HepG2 (cell line): ENCODE measurements at regions not wholly inside any gene's neighbourhood (a gene's known extent, or its start where the extent isn't known, plus 50 kb on each side); places are given as distances from the start of the nearest gene placed in this dataset.

Experiments
- ATAC-seq: fragments of 200-7000 bp; cut with Tn5 transposase; 3 replicates; pipeline ENCODE4 v1.9.1; 2020; ENCODE audit warnings: mild to moderate bottlenecking, moderate library complexity
- BruUV-seq: library from RNA; stranded (reverse); fragments of 400-500 nt; replicated peaks from 2 replicates; lab custom pipeline; 2021; lab: Mats Ljungman, UMichigan
- CTCF ChIA-PET: fragments of 300-600 bp; formaldehyde crosslinking; extraction: SDS; loops from one replicate; lab custom pipeline; 2021; ENCODE audit warnings: low total read pairs, inconsistent platforms, low intra/inter-chr PET ratio; lab: Yijun Ruan, JAX
- POLR2A ChIA-PET: fragments of 350-600 bp; sonication (Branson Sonifier 250); formaldehyde crosslinking; loops from one replicate; lab custom pipeline; 2020; ENCODE audit warnings: antibody characterized with exemption, inconsistent platforms; lab: Yijun Ruan, JAX
- DNase-seq: peaks from one replicate; pipeline ENCODE4 v3.0.0-alpha.2; 2015; ENCODE audit warnings: low spot score
- FAIRE-seq: peaks from 3 replicates; lab custom pipeline; 2011; peaks lifted over from hg19 to GRCh38; lab: Jason Lieb, UNC
- H2AFZ ChIP-seq: one replicate; pipeline ENCODE4 v1.6.1; 2011; ENCODE audit warnings: low read length, inconsistent platforms
- H3K27ac ChIP-seq: fragments of 300-600 bp; 3 replicates; pipeline ENCODE4 v1.8.0; 2011; ENCODE audit warnings: mixed run types, mild to moderate bottlenecking, mixed read lengths, low read length, inconsistent platforms; ENCODE audit not compliant: insufficient read depth; ENCODE audit errors: extremely low read length
- H3K27me3 ChIP-seq, 2 experiments: fragments of 200-600 bp in 1 of 2; 2 replicates in 1 of 2; 3 replicates in 1 of 2; pipeline versions ENCODE4 v1.6.0 to v1.8.0; 2011; ENCODE audit warnings: low read length in 2 of 2, mild to moderate bottlenecking in 2 of 2, moderate library complexity in 2 of 2, inconsistent platforms in 1 of 2; ENCODE audit not compliant: insufficient read depth in 2 of 2, control insufficient read depth in 1 of 2
- H3K36me3 ChIP-seq, 2 experiments: fragments of 200-600 bp in 1 of 2; replicated peaks in 1 of 2; 2 replicates in 1 of 2; 3 replicates in 1 of 2; pipeline versions ENCODE4 v1.5.1 to v1.8.0; 2011; ENCODE audit warnings: low read length in 2 of 2, inconsistent platforms in 1 of 2; ENCODE audit not compliant: insufficient read depth in 2 of 2, control insufficient read depth in 1 of 2
- H3K4me1 ChIP-seq: 2 replicates; pipeline ENCODE4 v1.5.1; 2012; ENCODE audit warnings: low read length, inconsistent platforms; ENCODE audit not compliant: insufficient read depth
- H3K4me2 ChIP-seq: 2 replicates; pipeline ENCODE4 v1.6.0; 2011; ENCODE audit warnings: low read depth, low read length, inconsistent platforms
- H3K4me3 ChIP-seq, 3 experiments: fragments of 200-600 bp in 1 of 3; sonication (generic), shearing (Covaris generic) in 1 of 3; replicated peaks in 1 of 3; 2 replicates each; pipeline ENCODE4 v1.5.1; 2011 to 2016; ENCODE audit warnings: low read length in 3 of 3, inconsistent platforms in 2 of 3, low read depth in 2 of 3, mild to moderate bottlenecking in 2 of 3, control low read depth in 1 of 3, mixed read lengths in 1 of 3; ENCODE audit not compliant: insufficient read depth in 1 of 3
- H3K79me2 ChIP-seq: one replicate; pipeline ENCODE4 v1.6.1; 2011; ENCODE audit warnings: low read length, inconsistent platforms; ENCODE audit not compliant: insufficient read depth
- H3K9ac ChIP-seq: 2 replicates; pipeline ENCODE4 v1.6.0; 2011; ENCODE audit warnings: mild to moderate bottlenecking, low read depth, low read length, inconsistent platforms; ENCODE audit not compliant: insufficient read depth
- H3K9me3 ChIP-seq: 2 replicates; pipeline ENCODE4 v1.5.1; 2012; ENCODE audit warnings: mild to moderate bottlenecking, low read length
- H4K20me1 ChIP-seq: 2 replicates; pipeline ENCODE4 v1.6.0; 2011; ENCODE audit warnings: inconsistent platforms, mild to moderate bottlenecking, low read length, moderate library complexity; ENCODE audit not compliant: insufficient read depth
- AHR ChIP-seq: IDR thresholded peaks from 2 replicates; pipeline ENCODE4 v1.6.1; 2018; ENCODE audit warnings: missing genetic modification reagents, missing compliant biosample characterization
- ATAD3A ChIP-seq: sonication (generic); formaldehyde crosslinking; IDR thresholded peaks from 2 replicates; pipeline ENCODE4 v1.4.0; 2020; ENCODE audit warnings: missing genetic modification reagents
- FOXO1 ChIP-seq: sonication (generic); formaldehyde crosslinking; IDR thresholded peaks from 2 replicates; pipeline ENCODE4 v1.4.0; 2020; ENCODE audit warnings: missing genetic modification reagents
- MBD4 ChIP-seq: IDR thresholded peaks from 2 replicates; pipeline ENCODE4 v1.6.1; 2012; ENCODE audit warnings: low read length, inconsistent platforms, borderline replicate concordance
- MIXL1 ChIP-seq: IDR thresholded peaks from 2 replicates; pipeline ENCODE4 v1.6.1; 2016
- XRCC5 ChIP-seq: fragments of 200-400 bp; formaldehyde crosslinking; optimal IDR thresholded peaks from 2 replicates; pipeline ENCODE3; 2017; ENCODE audit warnings: mild to moderate bottlenecking, low read length
- ZBTB2 ChIP-seq: sonication (generic); formaldehyde crosslinking; IDR thresholded peaks from 2 replicates; pipeline ENCODE4 v1.8.0; 2022; ENCODE audit warnings: low read depth, missing genetic modification reagents
- ZBTB49 ChIP-seq: sonication (generic); formaldehyde crosslinking; IDR thresholded peaks from 2 replicates; pipeline ENCODE4 v1.4.0; 2020; ENCODE audit warnings: missing genetic modification reagents, borderline replicate concordance
- ZMYM3 ChIP-seq: sonication (generic); formaldehyde crosslinking; IDR thresholded peaks from 2 replicates; pipeline ENCODE4 v1.5.1; 2020; ENCODE audit warnings: mild to moderate bottlenecking, missing genetic modification reagents
- ZNF282 ChIP-seq: fragments of 450-650 bp; IDR thresholded peaks from 2 replicates; pipeline ENCODE4 v1.6.1; 2018; ENCODE audit not compliant: partially characterized antibody
- ZNF850 ChIP-seq: sonication (generic); formaldehyde crosslinking; conservative IDR thresholded peaks from 2 replicates; pipeline ENCODE4 v1.9.0; 2021; ENCODE audit warnings: mild to moderate bottlenecking, missing genetic modification reagents
- WGBS: methylation state at CpG from one replicate; pipeline ENCODE4 v1.1.6; 2017; ENCODE audit warnings: low lambda C conversion rate; 5-methylcytosine and 5-hydroxymethylcytosine counted together
- in situ Hi-C: cut with HindIII; loops from 2 replicates; pipeline ENCODE4 v1.10.0; 2017; ENCODE audit warnings: low pct_unique_long_range_greater_than_20kb; ENCODE audit not compliant: extremely low pct_ligation_motif_present
- intact Hi-C: fragments of 100-400 bp; cut with micrococcal nuclease; formaldehyde crosslinking; loops from one replicate; pipeline ENCODE4 v1.10.0; 2022; ENCODE audit not compliant: unreplicated experiment

DNA sequence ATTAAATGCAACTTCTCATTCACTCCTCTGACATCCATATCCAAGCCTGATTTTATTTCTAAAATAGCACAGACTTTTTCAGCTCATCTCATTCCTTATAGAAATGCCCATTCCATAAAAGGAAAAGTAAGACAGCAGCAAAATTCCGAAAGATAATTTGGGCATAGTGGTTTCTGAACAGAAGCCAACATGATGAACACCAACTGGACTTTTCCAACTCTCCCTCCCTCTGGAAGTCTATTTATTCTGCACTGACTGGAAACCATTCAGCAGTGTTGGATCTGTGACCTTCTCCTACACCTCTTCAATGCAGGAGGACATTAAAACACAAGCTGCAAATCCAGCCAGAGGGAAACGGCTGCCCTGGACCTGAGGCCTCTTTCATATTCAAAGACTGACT lies 306.2 kb upstream of the NT5E start (continued):
- no peak for TF ChIP-seq ATAD3A (CRISPR knock-in tag)
- TF ChIP-seq XRCC5: no peak
- no peak for TF ChIP-seq ZBTB49 (CRISPR knock-in tag)
- no peak for TF ChIP-seq MIXL1 (CRISPR knock-in tag)
- TF ChIP-seq ZBTB2 (CRISPR knock-in tag): no peak
- no peak for TF ChIP-seq ZMYM3 (CRISPR knock-in tag)
- no peak for TF ChIP-seq FOXO1 (CRISPR knock-in tag)

- Histone ChIP-seq H3K27ac (no peak overlapping the region), H3K4me1 (no peaks in the 10 kb centered on the region), H2AFZ (no peak overlapping the region), H3K79me2 (no peaks in the 10 kb centered on the region), H3K4me3 (no peak overlapping the region), H3K4me2 (no peak overlapping the region), H3K36me3 (no peaks in the 10 kb centered on the region), H3K9me3 (no peaks in the 10 kb centered on the region), H4K20me1 (no peaks in the 10 kb centered on the region), H3K27me3 (no peaks in the 10 kb centered on the region; a peak in 1 of 5 replicates), H3K9ac (no peak overlapping the region)
- TF ChIP-seq MBD4 (no peak), ZNF282 (no peak), AHR (no peak), ZNF850 (CRISPR knock-in tag) (no peak)
- DNase-seq (no peak), FAIRE-seq (no peak), ATAC-seq (no peak)
- in situ Hi-C loops (no loop called here), intact Hi-C loops (no loop called here)
- WGBS: 0% methylated on average over 1 of the region's 1 CpG
- CTCF ChIA-PET: no interaction called here
- BruUV-seq: no TSS peak
- POLR2A ChIA-PET: no interaction called here
Observed at GRCh38 chr6:85137865-85138264, 312.0 kb upstream of the NT5E start.
